ENCODE measurements at regions not wholly inside any gene's neighbourhood (a gene's known extent, or its start where the extent isn't known, plus 50 kb on each side); places are given as distances from the start of the nearest gene placed in this dataset.

DNA sequence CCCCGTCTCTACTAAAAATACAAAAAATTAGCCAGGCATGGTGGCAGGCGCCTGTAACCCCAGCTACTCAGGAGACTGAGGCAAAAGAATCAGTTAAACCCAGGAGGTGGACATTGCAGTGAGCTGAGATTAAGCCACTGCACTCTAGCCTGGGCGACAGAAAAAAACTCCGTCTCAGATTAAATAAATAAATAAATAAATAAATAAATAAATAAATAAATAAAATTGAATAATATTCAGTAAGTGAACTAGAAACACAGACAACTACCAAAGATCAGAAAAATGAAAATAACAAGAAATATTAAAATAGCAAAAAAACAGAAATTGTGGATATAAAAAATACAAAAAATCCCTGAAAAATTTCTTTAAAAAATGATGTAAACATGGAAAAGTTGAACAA lies 172.4 kb downstream of the ZNF486 start:
- TF ChIP-seq, protein P1, sequence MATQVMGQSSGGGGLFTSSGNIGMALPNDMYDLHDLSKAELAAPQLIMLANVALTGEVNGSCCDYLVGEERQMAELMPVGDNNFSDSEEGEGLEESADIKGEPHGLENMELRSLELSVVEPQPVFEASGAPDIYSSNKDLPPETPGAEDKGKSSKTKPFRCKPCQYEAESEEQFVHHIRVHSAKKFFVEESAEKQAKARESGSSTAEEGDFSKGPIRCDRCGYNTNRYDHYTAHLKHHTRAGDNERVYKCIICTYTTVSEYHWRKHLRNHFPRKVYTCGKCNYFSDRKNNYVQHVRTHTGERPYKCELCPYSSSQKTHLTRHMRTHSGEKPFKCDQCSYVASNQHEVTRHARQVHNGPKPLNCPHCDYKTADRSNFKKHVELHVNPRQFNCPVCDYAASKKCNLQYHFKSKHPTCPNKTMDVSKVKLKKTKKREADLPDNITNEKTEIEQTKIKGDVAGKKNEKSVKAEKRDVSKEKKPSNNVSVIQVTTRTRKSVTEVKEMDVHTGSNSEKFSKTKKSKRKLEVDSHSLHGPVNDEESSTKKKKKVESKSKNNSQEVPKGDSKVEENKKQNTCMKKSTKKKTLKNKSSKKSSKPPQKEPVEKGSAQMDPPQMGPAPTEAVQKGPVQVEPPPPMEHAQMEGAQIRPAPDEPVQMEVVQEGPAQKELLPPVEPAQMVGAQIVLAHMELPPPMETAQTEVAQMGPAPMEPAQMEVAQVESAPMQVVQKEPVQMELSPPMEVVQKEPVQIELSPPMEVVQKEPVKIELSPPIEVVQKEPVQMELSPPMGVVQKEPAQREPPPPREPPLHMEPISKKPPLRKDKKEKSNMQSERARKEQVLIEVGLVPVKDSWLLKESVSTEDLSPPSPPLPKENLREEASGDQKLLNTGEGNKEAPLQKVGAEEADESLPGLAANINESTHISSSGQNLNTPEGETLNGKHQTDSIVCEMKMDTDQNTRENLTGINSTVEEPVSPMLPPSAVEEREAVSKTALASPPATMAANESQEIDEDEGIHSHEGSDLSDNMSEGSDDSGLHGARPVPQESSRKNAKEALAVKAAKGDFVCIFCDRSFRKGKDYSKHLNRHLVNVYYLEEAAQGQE (IDR thresholded peaks at IDR 0.05; ENCODE audit: insufficient read depth in 1 of 2, low read depth in 2 of 2, low read length in 2 of 2): no peak
- TF ChIP-seq FOXP2 (optimal IDR thresholded peaks at IDR 0.05; ENCODE audit: borderline replicate concordance, extremely low read depth, extremely low read length, insufficient read depth) (no peak), POLR2AphosphoS5 (IDR thresholded peaks at IDR 0.05; ENCODE audit: low read depth, low read length) (no peak), TAF1 (IDR thresholded peaks at IDR 0.05; ENCODE audit: borderline replicate concordance, insufficient read depth, low read length) (no peak), SIN3A (IDR thresholded peaks at IDR 0.05; ENCODE audit: borderline replicate concordance, insufficient read depth, low read length) (no peak)

DNA sequence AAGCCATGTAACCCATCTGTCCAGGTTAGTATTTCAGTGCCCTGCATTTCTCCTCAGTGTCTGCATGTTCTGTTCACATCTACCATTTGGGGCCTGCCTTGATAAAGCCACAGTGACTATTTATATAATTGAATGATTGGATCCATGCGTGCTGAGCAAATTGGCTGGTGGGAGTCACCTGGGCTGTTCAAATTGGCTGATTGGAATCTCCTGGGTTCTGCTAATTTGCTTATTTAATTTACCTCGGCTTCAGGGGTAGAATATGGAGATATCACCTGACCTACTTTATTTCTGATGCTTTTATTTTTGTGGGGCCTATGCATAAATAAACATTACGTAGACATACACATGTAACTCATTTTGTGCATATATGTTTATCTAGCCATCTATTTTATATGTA lies 167.7 kb downstream of the ZNF486 start:
- TF ChIP-seq FOXP2 (optimal IDR thresholded peaks at IDR 0.05; ENCODE audit: borderline replicate concordance, extremely low read depth, extremely low read length, insufficient read depth): no peak
- TF ChIP-seq POLR2AphosphoS5 (IDR thresholded peaks at IDR 0.05; ENCODE audit: low read depth, low read length): no peak

DNA sequence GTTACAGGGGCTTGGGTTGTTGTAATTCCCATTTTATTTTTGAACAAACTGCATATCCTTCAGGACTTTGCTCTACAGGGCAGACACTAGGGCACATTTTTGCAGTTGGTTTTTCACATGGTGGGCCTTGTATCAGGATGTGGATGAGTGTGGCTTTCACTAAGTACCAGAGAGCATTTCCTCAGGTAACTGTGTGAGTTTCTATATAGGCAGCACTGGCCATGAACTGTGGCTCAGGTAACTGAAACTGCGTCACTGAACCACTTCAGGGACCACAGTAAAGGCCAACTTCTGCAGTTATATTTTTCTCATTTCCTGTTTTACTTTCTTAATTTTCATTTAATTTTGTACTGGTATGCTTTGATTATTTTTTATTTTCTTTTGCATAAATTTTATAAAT lies 166.5 kb downstream of the ZNF486 start:
- TF ChIP-seq POLR2AphosphoS5 (IDR thresholded peaks at IDR 0.05; ENCODE audit: low read depth, low read length): no peak
- no peak for TF ChIP-seq TAF1 (IDR thresholded peaks at IDR 0.05; ENCODE audit: borderline replicate concordance, insufficient read depth, low read length)

DNA sequence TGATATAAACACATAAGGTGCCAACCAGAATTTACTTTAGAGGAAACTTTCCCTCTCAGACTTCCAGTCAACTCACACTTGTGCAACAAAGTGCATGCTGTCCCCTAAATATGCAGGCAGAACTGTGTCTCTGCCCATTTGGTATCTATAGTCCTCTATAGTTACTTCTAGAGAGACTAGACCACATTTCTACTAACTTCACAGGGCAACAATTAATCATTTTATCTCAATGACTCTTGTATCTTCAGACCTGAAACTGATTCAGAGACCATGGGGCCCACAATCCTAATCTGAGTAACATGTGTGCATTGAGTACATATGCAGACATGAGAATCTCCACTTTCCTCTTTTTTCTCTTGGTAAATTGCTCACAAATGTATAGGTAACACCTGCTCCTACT lies 158.1 kb downstream of the ZNF486 start:
- TF ChIP-seq SIN3A (IDR thresholded peaks at IDR 0.05; ENCODE audit: borderline replicate concordance, insufficient read depth, low read length): no peak

DNA sequence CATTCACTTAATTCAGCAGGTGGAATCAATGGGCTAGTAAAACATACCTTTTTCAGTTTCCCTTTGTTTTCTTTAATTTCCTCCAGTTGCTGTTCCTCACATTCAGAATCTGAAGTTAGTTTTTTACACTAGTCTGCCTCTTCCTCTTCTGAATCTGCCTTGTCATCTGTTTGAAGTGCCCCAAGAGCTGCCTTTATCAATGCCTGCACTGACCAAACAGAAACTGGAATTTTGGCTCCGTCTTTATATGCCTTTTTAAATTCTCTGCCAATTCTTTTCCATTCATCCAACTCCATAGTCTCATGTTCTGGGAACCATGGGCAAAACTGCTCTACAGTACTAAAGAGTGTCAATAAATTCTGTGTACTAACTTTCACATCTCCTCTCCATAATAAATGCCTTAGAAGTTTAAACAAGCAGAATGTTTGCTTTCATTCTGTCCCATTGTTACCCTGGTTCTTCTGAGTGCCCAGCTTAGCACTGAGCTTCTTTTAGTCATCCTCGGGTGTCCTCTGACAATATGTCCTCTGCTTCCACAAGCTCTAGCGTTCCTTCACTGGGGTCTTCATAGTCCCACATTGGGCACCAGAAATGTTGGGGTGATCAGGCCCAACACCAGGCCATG lies 154.2 kb downstream of the ZNF486 start:
- TF ChIP-seq POLR2AphosphoS5 (IDR thresholded peaks at IDR 0.05; ENCODE audit: low read depth, low read length) (no peak), FOXP2 (optimal IDR thresholded peaks at IDR 0.05; ENCODE audit: borderline replicate concordance, extremely low read depth, extremely low read length, insufficient read depth) (no peak), TAF1 (IDR thresholded peaks at IDR 0.05; ENCODE audit: borderline replicate concordance, insufficient read depth, low read length) (no peak), SIN3A (IDR thresholded peaks at IDR 0.05; ENCODE audit: borderline replicate concordance, insufficient read depth, low read length) (no peak)
- TF ChIP-seq, protein P1 (IDR thresholded peaks at IDR 0.05; ENCODE audit: insufficient read depth in 1 of 2, low read depth in 2 of 2, low read length in 2 of 2): no peak

DNA sequence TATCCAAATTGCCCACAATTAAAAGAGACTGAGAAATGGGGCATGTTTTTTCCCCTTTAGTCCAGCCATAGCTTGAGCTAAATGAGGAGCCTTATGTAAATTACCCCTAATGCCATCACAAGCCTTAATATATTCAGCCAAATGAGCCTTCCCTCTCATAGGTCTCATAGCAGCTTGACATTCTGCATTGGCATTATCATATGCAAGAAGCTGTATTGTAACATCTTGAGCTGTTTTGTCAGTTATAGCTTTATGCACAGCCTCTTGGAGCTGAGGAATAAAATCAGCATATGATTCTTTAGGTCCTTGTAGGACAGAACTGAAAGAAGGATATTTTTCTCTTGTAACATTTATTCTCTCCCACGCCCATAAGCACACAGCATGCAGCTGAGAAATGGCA lies 153.2 kb downstream of the ZNF486 start:
- TF ChIP-seq SIN3A (IDR thresholded peaks at IDR 0.05; ENCODE audit: borderline replicate concordance, insufficient read depth, low read length) (no peak), FOXP2 (optimal IDR thresholded peaks at IDR 0.05; ENCODE audit: borderline replicate concordance, extremely low read depth, extremely low read length, insufficient read depth) (no peak), TAF1 (IDR thresholded peaks at IDR 0.05; ENCODE audit: borderline replicate concordance, insufficient read depth, low read length) (no peak), POLR2AphosphoS5 (IDR thresholded peaks at IDR 0.05; ENCODE audit: low read depth, low read length) (no peak)
- TF ChIP-seq, protein P1 (IDR thresholded peaks at IDR 0.05; ENCODE audit: insufficient read depth in 1 of 2, low read depth in 2 of 2, low read length in 2 of 2): no peak

DNA sequence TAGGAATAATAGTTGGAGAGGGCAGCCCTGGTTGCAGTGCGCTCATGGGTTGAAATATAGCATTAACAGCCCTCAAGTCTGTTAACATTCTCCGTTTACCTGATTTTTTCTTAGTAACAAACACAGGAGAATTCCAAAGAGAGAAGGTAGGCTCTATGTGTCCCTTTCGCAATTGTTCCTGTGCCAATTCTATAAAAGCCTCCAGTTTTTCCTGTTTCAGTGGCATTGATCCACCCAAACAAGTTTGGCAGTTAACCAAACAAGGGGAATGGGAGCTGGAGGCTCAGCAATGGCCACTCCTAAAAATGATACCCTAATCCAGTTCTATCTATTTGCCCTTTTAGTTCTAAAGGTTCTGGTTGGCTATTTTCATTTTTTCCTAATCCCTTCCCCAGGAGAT lies 151.6 kb downstream of the ZNF486 start:
- no peak for TF ChIP-seq TAF1 (IDR thresholded peaks at IDR 0.05; ENCODE audit: borderline replicate concordance, insufficient read depth, low read length)
- TF ChIP-seq POLR2AphosphoS5 (IDR thresholded peaks at IDR 0.05; ENCODE audit: low read depth, low read length): no peak
- no peak for TF ChIP-seq SIN3A (IDR thresholded peaks at IDR 0.05; ENCODE audit: borderline replicate concordance, insufficient read depth, low read length)
- TF ChIP-seq FOXP2 (optimal IDR thresholded peaks at IDR 0.05; ENCODE audit: borderline replicate concordance, extremely low read depth, extremely low read length, insufficient read depth): no peak
- TF ChIP-seq, protein P1 (IDR thresholded peaks at IDR 0.05; ENCODE audit: insufficient read depth in 1 of 2, low read depth in 2 of 2, low read length in 2 of 2): no peak

Measured in PFSK-1 (cell line).